NCI-H2196 (cell line): ENCODE measurements at regions not wholly inside any gene's neighbourhood (a gene's known extent, or its start where the extent isn't known, plus 50 kb on each side); places are given as distances from the start of the nearest gene placed in this dataset.
"Not testable (repeated sequence)": the region's sequence is repeated elsewhere in the genome, so short reads cannot be mapped to it uniquely, and the experiment has no call there.

Experiments used
- DNase-seq: peaks from one replicate; lab custom pipeline; 2025; ENCODE audit not compliant: unreplicated experiment; lab: John Stamatoyannopoulos, UW

- DNase-seq = not testable (repeated sequence)
Observed at GRCh38 chr10:61818251-61818650, 83.2 kb upstream of the ARID5B start.

DNA sequence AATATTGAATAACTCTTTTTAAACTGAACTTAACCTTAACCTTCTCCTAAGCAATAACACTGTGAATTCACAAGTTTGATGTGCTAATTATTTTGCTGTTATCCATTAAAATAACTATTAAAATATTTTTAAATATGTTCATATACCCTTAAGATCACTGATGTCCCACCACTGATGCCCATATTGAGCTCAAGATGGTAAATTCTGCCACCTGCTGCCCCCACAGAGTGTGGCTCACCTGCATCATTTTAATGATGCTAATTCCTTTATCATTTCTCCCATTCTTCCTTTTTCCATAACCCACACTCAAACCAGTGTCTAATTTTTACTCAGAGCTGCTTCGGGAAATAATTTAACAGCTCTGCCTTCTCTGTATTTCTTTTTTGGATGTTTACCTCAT is 82.3 kb upstream of the ARID5B start:
- DNase-seq = no peak

DNA sequence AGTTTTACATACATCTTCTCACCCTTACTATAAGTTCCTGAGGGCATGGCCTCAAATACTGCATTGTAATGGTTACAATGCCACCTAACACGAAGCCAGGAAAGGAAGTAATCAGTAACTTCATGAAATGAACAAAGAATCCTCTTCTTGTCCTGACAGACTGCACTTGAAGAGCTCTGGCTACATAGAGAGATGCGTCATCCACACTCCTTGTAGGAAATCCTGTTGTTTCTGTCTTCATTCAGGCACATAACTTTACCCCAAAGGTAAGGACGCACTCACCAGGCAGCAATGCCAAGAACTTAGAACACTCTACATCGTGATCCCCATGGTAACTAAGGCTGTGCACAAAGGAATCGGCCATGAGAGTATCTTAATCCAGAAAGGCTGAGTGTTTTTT is 80.3 kb upstream of the ARID5B start:
- DNase-seq = no peak

- no peak for DNase-seq
Observed at GRCh38 chr10:61821693-61822092, 79.8 kb upstream of the ARID5B start.

DNA sequence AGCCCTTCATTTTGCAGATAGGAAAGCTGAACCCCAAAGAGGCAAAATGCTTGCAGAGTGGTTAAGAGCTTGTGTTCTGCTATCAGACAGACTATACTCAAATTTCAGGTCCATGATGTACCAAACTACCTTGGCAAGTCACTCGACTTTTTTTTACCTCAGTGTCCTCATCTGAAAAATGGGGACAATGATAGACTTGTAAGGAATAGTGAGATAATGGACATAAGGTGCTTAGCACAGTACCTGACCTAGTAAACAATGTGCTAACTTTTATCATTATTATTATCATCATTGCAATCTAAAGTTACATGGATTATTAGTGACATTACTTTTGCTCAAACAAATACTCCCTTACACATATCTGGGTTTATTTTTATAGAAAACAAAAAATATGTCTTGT is 79.4 kb upstream of the ARID5B start:
- DNase-seq = no peak

GRCh38 chr10:61822781-61823230 is 78.7 kb upstream of the ARID5B start:
- no peak for DNase-seq

- no peak for DNase-seq
Observed at GRCh38 chr10:61825001-61825400, 76.5 kb upstream of the ARID5B start.

GRCh38 chr10:61825628-61826027 is 75.9 kb upstream of the ARID5B start:
- DNase-seq = no peak

DNA sequence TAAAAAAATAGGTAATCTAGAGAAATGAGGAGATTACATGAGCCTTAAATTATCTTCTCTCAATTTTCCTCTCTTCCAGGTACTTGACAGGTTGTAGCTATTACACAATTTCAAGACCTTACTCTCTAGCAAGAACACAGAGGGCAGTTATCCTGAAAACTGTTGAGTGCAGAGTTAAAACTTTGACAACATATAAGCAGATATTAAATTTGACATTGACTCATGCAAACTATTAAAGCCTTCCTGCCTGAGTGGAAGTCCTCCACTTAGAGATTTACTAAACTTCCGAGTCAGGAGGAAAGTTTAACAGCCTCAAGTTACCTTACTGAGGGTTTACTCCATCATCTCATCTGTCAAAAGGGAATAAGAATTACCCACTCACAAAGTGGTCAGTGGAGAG is 73.5 kb upstream of the ARID5B start:
- no peak for DNase-seq

GRCh38 chr10:61828788-61829187 is 72.7 kb upstream of the ARID5B start:
- no peak for DNase-seq

DNA sequence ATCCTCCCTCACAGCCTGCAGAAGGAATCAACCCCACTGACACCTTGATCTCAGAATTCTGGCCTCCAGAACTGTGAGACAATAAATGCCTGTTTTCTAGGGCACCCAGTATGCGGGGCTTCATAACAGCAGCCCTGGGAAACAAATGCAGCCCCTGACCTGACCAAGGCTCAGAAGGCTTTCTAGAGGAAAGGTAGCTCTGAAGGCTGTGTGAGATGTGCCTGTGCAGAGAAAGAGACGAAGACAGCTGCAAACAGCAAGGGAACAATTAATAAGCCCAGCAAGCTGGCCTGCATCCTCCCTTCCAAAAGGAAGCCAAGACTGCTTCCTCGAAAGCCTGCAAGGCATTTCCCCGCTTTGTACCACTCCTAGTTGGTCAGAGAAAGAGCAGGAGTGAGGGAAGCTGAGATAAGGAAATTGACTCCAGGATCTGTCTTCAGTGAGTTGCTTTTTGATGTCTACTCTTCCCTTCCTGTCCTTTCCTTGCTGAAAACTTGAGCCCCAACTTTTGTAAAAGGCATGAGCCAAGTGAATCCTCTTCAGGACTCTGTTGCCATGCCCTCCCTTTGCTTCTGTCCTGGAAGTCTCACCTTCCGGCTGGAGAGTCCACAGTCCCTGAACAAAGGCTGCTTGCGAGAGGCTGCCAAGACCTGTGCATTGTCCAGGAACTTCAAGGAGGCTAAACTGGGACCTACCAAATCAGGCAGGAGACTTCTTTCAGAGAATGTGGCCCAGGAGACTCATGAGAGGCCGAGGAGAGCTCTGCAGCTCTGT is 71.2 kb upstream of the ARID5B start:
- DNase-seq = no peak

GRCh38 chr10:61830846-61831273 is 70.6 kb upstream of the ARID5B start:
- no peak for DNase-seq

GRCh38 chr10:61832866-61833481 is 68.5 kb upstream of the ARID5B start:
- no peak for DNase-seq

DNA sequence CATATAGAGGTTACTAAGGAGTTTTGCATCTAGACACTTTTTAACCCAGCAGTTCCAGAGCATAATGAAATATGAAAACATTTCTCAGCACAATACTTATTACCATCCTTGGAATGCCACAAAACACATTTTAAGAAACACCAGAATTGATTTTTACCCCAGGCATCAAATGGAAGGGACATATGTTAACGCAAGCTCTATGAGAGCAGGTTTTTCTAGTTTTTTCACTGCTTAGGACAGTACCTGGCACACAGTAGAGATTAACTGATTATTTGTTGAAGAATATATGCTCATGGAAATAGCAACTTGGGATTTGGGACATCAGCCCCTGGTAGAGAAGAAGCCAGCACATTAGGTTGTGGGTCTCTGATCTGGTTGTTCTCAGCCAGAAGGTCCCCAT is 67.0 kb upstream of the ARID5B start:
- DNase-seq = no peak

DNA sequence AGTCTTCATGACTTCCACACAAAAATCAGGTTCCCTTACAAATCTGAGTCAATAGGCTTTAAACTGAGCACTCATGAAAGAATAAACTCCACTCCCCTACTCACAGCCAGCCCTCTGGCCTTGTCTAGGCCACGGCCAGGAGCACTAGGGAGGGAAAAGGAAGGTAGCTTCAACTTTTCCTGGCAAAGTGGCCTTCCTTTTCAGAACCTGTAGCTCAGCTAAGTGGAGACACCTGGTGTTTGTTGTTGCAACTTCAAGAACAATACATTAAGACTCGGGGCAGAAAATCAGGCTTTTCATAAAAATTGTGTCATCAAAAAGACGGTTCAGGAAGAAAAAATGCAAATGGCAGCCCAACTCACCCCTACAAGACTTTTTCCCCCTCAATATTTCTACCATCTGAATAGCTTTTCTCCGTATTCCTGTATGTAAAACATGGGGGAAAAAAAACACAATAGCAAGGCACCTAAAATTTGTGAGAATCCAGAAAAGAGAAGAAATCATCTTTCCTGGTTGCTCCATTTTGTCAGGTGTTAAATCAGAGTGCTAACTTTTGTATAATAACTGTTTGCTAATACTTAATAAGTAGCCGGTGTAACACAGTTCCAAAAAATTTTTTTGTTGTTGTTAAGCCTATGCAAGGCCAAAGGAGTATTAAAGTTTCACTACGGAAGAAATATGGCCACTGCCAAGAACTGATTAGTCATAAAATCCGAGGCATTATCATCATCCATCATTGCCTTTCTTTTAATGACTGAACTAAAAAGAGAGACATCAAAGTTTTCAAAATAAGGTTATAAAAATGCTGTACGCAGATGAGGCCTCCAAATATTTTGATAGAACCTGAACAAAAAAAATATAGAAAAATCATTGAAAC is 66.2 kb upstream of the ARID5B start:
- peak; percentile 8 for DNase-seq

DNA sequence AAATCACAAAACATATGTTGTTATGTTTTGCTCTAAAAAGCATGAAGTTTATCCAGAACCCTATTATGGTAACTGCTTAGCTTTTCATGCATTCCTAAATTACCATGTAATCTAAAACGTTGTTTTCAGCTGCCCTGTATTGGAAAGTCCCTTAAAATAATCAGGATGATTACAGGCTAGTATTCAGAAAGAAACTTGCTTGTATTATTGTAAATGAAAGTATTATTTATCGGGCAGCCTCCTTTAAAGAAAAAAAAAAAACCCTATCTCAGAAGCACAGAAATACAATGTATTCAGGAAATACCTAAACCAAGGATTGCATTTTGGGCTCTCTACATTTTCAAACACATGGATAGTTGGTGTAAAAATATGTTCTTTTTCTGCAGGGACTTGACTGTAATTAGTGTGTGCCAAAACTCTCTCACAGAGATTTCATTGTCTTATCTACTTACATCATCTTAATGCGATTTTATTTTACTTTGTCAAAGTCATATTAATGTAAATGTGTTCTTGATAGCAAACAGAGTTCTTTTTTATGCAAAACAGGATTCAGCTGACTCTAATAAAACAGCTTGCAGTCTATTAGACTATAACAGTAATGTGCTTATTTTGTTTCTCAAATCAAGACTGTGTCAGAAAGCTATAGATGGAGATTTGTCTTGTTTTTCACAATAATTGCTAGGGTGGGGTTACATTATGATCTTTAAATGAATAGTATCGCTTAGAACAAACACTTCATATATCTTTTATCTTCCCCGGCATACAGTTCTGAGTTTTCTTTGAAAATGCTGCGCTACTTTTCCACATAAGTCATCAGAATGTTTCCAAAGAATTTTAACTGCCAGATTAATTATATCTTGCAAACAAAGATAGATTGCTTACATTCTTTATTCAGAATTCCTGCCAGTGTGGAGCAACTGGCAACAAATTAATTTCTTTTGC is 65.3 kb upstream of the ARID5B start:
- DNase-seq = no peak

DNA sequence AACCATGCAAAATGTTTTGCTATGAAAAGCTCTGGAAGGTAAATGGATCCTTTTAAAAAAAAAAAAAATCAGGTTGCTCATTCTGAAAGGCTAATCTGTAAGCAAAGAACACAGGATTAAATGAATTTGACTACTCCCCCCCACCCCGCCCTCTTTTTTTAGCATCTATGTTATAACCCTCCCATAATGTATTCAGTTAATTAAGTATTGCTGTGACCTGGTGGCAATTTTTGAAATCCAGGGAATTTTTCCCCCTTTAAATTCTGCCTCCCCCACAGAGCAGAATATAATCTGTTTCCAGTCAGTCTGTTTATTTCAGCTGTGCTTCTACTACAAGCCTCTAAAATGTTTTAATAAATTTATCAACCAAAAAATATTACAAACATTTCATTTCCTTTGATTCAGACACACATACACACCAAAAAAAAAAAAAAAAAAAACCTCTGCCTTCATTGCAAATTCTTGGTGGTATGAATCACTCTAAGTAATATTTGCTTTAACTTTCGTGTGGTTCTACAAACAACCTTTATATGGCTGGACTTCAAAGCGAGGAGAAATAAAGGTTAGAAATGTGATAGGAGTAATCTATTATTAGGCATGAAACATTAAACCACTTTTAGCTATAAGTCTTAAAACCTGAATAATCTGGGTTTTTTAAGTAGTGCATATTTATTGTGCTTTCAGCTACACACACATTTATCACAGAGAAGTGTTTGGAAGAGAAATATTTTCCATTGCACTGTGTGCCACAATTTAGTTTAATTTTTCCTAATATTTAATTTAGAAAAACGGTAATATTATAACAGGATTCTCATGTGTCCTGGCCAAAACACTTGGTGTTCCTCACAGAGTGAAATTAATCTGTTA is 64.4 kb upstream of the ARID5B start:
- DNase-seq = peak; percentile 13

- no peak for DNase-seq
Observed at GRCh38 chr10:61837755-61838171, 63.7 kb upstream of the ARID5B start.

- no peak for DNase-seq
Observed at GRCh38 chr10:61839916-61840315, 61.6 kb upstream of the ARID5B start.

DNA sequence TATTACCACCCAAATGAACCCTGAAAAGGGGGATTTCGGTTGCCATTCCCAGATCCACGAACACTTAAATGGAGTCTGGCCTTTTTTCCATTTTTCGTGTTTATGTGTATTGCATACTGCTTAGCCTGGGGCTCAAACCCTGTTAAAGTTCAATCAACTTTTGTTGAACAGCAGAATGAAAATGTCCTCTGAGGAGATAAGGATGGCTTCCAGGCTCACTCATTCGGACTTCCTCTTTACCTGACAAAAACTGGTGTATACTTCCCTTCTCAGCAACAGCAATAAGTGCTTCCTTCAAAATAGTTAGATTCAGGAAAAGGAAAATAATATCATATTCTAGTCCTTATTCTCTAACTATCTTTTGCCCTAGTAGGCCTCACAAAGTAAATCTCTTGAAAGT is 61.1 kb upstream of the ARID5B start:
- no peak for DNase-seq
